NCI-H2107 treated with DMSO at 0.1 percent for 48 hours (cell line): ENCODE measurements at regions not wholly inside any gene's neighbourhood (a gene's known extent, or its start where the extent isn't known, plus 50 kb on each side); places are given as distances from the start of the nearest gene placed in this dataset.

Experiments used
- DNase-seq: peaks from one replicate; lab custom pipeline; 2025; ENCODE audit not compliant: unreplicated experiment; lab: John Stamatoyannopoulos, UW

GRCh38 chr10:133007360-133007858 lies 65.0 kb upstream of the CFAP46 start:
- DNase-seq, result no peak

GRCh38 chr10:133006806-133007205 lies 64.4 kb upstream of the CFAP46 start:
- no peak for DNase-seq

- no peak for DNase-seq
Observed at GRCh38 chr10:133006202-133006601, 63.8 kb upstream of the CFAP46 start.

GRCh38 chr10:133004478-133004877 lies 62.1 kb upstream of the CFAP46 start:
- no peak for DNase-seq

- no peak for DNase-seq
Observed at GRCh38 chr10:133003188-133003587, 60.8 kb upstream of the CFAP46 start.

- DNase-seq, result no peak
Observed at GRCh38 chr10:133002685-133003084, 60.3 kb upstream of the CFAP46 start.

- DNase-seq, result no peak
Observed at GRCh38 chr10:133001114-133001513, 58.7 kb upstream of the CFAP46 start.

- no peak for DNase-seq
Observed at GRCh38 chr10:133000648-133001047, 58.3 kb upstream of the CFAP46 start.

GRCh38 chr10:132997517-132998265 lies 55.3 kb upstream of the CFAP46 start:
- no peak for DNase-seq

GRCh38 chr10:132996603-132997343 lies 54.4 kb upstream of the CFAP46 start:
- DNase-seq, result no peak

- DNase-seq, result no peak
Observed at GRCh38 chr10:132995909-132996602, 53.7 kb upstream of the CFAP46 start.

- no peak for DNase-seq
Observed at GRCh38 chr10:132994811-132995210, 52.4 kb upstream of the CFAP46 start.

- DNase-seq, result peak; percentile 1
Observed at GRCh38 chr10:132994185-132994796, 51.9 kb upstream of the CFAP46 start.

GRCh38 chr10:132993271-132994184 lies 51.2 kb upstream of the CFAP46 start:
- no peak for DNase-seq

GRCh38 chr10:132992433-132993215 lies 50.3 kb upstream of the CFAP46 start:
- DNase-seq, result no peak
